Activated B cell treated with CpG ODN at 0.5 μM for 24 hours (primary cell): ENCODE measurements at regions not wholly inside any gene's neighbourhood (a gene's known extent, or its start where the extent isn't known, plus 50 kb on each side); places are given as distances from the start of the nearest gene placed in this dataset.
"Not testable (repeated sequence)": the region's sequence is repeated elsewhere in the genome, so short reads cannot be mapped to it uniquely, and the experiment has no call there.

Experiments
- ATAC-seq: fragments of 200-7000 bp; cut with Tn5 transposase; one replicate; pipeline ENCODE4 v1.10.0; 2021; ENCODE audit warnings: low read depth, mild to moderate bottlenecking, moderate library complexity
- CTCF ChIA-PET: fragments of 350-600 bp; sonication (Branson Sonifier 250); formaldehyde crosslinking; loops from one replicate; lab custom pipeline; 2021; ENCODE audit warnings: antibody characterized with exemption; lab: Charles Lee
- POLR2A ChIA-PET: fragments of 350-600 bp; sonication (Branson Sonifier 250); formaldehyde crosslinking; loops from one replicate; lab custom pipeline; 2021; ENCODE audit warnings: antibody characterized with exemption; lab: Charles Lee
- DNase-seq: peaks from one replicate; pipeline ENCODE4 v3.0.0; 2022
- H3K27ac Mint-ChIP-seq: one replicate; pipeline ENCODE4 v1.8.0; 2020; ENCODE audit warnings: mixed read lengths
- H3K27me3 Mint-ChIP-seq: one replicate; pipeline ENCODE4 v1.8.0; 2021; ENCODE audit warnings: mixed read lengths
- H3K36me3 Mint-ChIP-seq: one replicate; pipeline ENCODE4 v1.8.0; 2021; ENCODE audit warnings: low read depth, mixed read lengths
- H3K4me1 Mint-ChIP-seq: one replicate; pipeline ENCODE4 v1.8.0; 2021; ENCODE audit warnings: mixed read lengths
- H3K4me3 Mint-ChIP-seq: one replicate; pipeline ENCODE4 v1.8.0; 2020; ENCODE audit warnings: mild to moderate bottlenecking, mixed read lengths
- H3K9me3 Mint-ChIP-seq: one replicate; pipeline ENCODE4 v1.8.0; 2020; ENCODE audit warnings: mixed read lengths
- intact Hi-C: fragments of 100-400 bp; cut with micrococcal nuclease; formaldehyde crosslinking; loops from one replicate; pipeline ENCODE4 v1.15.1; 2024
- TF ChIP-seq, protein P1 (sequence below): fragments of 200-600 bp; IDR thresholded peaks from one replicate; pipeline ENCODE4 v1.8.0; 2022; ENCODE audit warnings: antibody characterized with exemption, mild to moderate bottlenecking

DNA sequence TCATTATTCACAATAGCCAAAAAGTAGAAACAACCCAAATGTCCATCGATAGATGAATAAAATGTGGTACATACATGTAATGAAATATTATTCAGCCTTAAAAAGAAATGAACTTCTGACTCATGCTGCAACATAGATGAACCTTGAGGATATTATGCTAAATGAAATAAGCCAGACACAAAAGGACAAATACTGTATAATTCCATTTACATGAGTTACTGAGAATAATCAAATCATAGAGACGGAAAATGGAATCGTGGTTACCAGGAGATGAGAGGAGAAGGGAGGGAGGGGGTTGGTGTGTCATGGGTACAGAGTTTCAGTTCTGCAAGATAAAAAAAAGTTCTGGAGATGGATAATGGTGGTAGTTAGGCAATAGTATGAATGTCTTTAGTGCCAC, 184.1 kb downstream of the PSMG1 start:
- TF ChIP-seq, protein P1, sequence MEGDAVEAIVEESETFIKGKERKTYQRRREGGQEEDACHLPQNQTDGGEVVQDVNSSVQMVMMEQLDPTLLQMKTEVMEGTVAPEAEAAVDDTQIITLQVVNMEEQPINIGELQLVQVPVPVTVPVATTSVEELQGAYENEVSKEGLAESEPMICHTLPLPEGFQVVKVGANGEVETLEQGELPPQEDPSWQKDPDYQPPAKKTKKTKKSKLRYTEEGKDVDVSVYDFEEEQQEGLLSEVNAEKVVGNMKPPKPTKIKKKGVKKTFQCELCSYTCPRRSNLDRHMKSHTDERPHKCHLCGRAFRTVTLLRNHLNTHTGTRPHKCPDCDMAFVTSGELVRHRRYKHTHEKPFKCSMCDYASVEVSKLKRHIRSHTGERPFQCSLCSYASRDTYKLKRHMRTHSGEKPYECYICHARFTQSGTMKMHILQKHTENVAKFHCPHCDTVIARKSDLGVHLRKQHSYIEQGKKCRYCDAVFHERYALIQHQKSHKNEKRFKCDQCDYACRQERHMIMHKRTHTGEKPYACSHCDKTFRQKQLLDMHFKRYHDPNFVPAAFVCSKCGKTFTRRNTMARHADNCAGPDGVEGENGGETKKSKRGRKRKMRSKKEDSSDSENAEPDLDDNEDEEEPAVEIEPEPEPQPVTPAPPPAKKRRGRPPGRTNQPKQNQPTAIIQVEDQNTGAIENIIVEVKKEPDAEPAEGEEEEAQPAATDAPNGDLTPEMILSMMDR = no peak
- CTCF ChIA-PET = no interaction called here
- POLR2A ChIA-PET = no interaction called here

DNA sequence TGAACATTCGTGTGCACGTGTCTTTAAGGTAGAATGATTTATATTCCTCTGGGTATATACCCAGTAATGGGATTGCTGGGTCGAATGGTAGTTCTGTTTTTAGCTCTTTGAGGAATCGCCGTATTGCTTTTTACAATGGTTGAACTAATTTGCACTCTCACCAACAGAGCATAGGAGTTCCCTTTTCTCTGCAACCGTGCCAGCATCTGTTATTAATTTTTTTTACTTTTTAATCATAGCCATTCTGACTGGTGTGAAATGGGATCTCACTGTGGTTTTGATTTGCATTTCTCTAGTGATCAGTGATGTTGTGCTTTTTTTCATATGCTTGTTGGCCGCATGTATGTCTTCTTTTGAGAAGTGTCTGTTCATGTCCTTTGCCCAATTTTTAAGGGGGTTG, 185.0 kb downstream of the PSMG1 start:
- DNase-seq, H3K9me3 Mint-ChIP-seq, H3K4me3 Mint-ChIP-seq, intact Hi-C loops, ATAC-seq, POLR2A ChIA-PET, H3K27ac Mint-ChIP-seq, CTCF ChIA-PET, H3K4me1 Mint-ChIP-seq, H3K36me3 Mint-ChIP-seq: not testable (repeated sequence)
- H3K27me3 Mint-ChIP-seq = peaks cover 46% of the 10 kb centered on the region

More for the DNA sequence above, 184.1 kb downstream of the PSMG1 start:
- Mint-ChIP-seq H3K36me3 (no peaks in the 10 kb centered on the region), H3K4me1 (no peaks in the 10 kb centered on the region), H3K27ac (no peak overlapping the region), H3K27me3 (peaks cover 45% of the 10 kb centered on the region), H3K9me3 (peaks cover 2% of the 10 kb centered on the region), H3K4me3 (no peak overlapping the region)
- intact Hi-C loops = no loop called here
- ATAC-seq = no peak
- no peak for DNase-seq

DNA sequence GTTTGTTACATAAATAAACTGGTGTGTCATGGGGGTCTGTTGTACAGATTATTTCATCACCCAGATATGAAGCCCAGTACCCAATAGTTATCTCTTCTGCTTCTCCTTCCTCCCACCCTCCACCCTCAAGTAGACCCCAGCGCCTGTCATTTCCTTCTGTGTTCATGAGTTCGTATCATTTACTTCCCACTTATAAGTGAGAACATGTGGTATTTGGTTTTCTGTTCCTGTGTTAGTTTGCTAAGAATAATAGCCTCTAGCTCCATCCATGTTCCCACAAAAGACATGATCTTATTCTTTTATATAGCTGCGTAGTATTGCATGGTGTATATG, 185.4 kb downstream of the PSMG1 start:
- ATAC-seq, DNase-seq, H3K4me3 Mint-ChIP-seq, CTCF ChIA-PET, H3K4me1 Mint-ChIP-seq, H3K27ac Mint-ChIP-seq, POLR2A ChIA-PET, H3K9me3 Mint-ChIP-seq, intact Hi-C loops, H3K36me3 Mint-ChIP-seq: not testable (repeated sequence)
- H3K27me3 Mint-ChIP-seq = peaks cover 44% of the 10 kb centered on the region

DNA sequence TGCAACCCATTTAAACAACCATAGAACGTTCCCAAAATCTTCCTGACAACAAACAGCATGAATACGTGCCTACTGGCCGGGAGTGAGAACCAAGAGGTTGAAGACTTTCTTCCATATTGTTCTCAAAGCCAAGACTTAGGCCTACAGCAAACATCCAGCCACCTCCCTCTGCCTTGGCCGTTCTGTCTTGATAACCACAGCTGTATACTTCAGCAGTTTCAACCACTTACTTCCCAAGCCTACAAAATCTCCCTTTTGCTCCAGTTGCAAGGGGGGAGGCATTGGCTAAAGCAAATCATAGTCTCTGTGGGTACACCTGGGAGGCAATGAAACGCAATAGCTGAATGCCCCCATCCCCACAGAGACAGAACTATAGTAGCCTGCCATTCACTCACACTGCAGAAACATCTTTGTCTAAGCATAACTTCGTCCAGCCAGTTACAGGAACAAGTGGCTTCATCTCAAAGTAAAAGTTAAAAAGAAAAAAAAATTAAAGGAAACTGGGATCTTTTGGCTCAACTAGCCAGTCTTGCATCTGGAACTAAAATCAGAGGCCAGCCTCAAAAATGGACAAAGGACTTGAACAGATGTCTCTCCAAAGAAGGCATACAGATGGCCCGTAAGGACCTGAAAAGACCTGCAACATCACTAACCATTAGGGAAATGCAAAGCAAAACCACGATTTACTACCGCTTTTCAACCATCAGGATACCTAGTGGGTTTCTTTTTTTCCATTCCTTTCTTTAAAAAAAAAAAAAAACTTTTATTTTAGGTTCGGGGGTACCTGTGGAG, 186.0 kb downstream of the PSMG1 start:
- H3K9me3 Mint-ChIP-seq = peaks cover 2% of the 10 kb centered on the region

DNA sequence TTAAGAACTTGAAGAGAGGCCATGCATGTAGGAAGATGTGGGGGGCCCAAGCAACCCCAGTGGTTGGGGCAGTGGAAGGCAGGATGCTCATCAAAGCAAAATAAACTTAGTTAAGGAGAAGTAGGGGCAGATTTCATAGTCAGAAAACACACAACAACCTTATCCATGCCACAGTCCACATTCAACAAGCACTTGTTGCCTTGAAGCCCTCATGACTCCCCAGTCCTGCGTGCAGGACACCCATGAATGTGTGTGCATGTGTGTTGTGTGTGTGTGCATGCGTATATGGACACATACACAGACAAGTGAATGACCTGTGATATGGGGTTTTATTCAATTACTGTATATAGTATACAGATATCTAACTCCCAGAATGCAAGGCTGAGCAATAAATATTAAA, 186.9 kb downstream of the PSMG1 start:
- TF ChIP-seq, protein P1 = no peak
- no peaks in the 10 kb centered on the region for H3K36me3 Mint-ChIP-seq
- H3K9me3 Mint-ChIP-seq = peaks cover 2% of the 10 kb centered on the region
- no peak for DNase-seq
- intact Hi-C loops = no loop called here
- H3K27me3 Mint-ChIP-seq = peaks cover 42% of the 10 kb centered on the region
- ChIA-PET CTCF (no interaction called here), POLR2A (no interaction called here)
- no peak for ATAC-seq
- H3K27ac Mint-ChIP-seq = no peak overlapping the region
- no peaks in the 10 kb centered on the region for H3K4me1 Mint-ChIP-seq
- no peak overlapping the region for H3K4me3 Mint-ChIP-seq

More for the DNA sequence above, 186.0 kb downstream of the PSMG1 start:
- intact Hi-C loops = no loop called here
- H3K4me1 Mint-ChIP-seq = no peaks in the 10 kb centered on the region
- ChIA-PET POLR2A (no interaction called here), CTCF (no interaction called here)
- DNase-seq (no peak), ATAC-seq (no peak)
- H3K27me3 Mint-ChIP-seq = peaks cover 41% of the 10 kb centered on the region
- TF ChIP-seq, protein P1 = no peak
- H3K27ac Mint-ChIP-seq = no peak overlapping the region
- H3K36me3 Mint-ChIP-seq = no peaks in the 10 kb centered on the region
- no peak overlapping the region for H3K4me3 Mint-ChIP-seq

DNA sequence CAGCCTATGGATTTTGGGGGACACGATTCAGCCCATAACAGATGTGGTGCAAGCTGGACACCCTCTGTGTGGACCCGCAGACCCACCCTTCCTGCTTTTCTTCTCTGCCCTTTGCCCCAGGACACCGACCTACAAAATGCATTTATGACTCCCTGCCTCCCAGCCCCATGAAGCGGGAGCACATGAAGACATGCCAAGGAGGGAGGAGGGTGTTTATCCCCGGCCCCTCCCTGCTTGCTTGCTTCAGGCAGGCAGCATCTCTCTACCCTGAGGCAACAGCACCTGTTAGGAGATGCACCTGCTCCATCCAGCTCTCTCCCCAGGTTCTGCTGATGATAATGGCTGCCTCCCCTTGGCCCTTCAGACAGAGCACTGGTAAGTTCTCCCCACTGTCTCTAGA, 187.5 kb downstream of the PSMG1 start:
- no peak for DNase-seq
- TF ChIP-seq, protein P1 = no peak
- intact Hi-C loops = no loop called here
- no peak overlapping the region for H3K27ac Mint-ChIP-seq
- ATAC-seq = no peak
- peaks cover 2% of the 10 kb centered on the region for H3K9me3 Mint-ChIP-seq
- no peaks in the 10 kb centered on the region for H3K36me3 Mint-ChIP-seq
- H3K4me1 Mint-ChIP-seq = no peaks in the 10 kb centered on the region
- no peak overlapping the region for H3K4me3 Mint-ChIP-seq
- POLR2A ChIA-PET = no interaction called here
- CTCF ChIA-PET = no interaction called here
- peaks cover 42% of the 10 kb centered on the region for H3K27me3 Mint-ChIP-seq
